HG02642 (cell line): ENCODE measurements at regions not wholly inside any gene's neighbourhood (a gene's known extent, or its start where the extent isn't known, plus 50 kb on each side); places are given as distances from the start of the nearest gene placed in this dataset.

Experiments
- ATAC-seq: cut with Tn5 transposase; IDR thresholded peaks from one replicate; pipeline ENCODE4 v1.9.1; 2021; ENCODE audit warnings: mild to moderate bottlenecking; ENCODE audit not compliant: unreplicated experiment, poor library complexity

- ATAC-seq, result no peak
These were observed 338.4 kb upstream of the TRPC7 start for GRCh38 chr5:136703706-136704105.

DNA sequence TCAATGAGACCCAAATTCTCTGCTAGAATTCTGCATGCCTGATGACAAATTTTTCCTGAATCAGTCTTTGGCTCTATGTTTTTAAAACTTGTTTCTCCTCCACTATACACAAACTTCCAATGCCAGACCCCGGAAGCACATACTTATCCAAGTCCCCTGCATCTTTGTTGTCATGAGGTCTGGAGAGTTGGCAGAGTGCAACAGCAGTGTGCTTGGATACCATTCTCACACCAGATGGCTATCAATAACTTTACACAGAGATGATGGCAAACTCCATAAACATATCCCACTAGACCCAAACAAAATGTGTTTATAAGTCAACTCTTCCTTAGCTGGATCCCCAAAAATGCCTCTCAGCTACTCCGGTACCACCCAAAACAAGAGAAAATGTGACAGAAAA lies 337.7 kb upstream of the TRPC7 start:
- no peak for ATAC-seq

DNA sequence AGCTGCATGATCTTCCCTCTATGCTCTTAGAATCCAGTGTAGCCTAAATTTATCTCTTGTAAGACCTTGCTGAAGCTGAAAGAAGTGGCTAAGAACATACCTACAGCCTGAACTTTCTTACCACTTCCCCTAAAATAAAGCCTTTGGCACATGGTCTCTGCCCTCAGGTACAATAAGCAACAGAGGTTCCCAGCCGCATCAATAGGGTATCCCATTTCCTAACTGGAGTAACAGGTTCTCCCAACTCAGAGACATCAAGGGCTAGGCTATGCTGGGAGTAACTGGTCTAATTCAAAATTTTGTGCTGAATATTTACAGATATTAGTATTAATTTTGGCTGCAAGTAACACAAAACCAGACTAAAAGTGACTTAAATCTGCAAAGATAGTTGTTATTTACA lies 335.8 kb upstream of the TRPC7 start:
- ATAC-seq, result no peak

DNA sequence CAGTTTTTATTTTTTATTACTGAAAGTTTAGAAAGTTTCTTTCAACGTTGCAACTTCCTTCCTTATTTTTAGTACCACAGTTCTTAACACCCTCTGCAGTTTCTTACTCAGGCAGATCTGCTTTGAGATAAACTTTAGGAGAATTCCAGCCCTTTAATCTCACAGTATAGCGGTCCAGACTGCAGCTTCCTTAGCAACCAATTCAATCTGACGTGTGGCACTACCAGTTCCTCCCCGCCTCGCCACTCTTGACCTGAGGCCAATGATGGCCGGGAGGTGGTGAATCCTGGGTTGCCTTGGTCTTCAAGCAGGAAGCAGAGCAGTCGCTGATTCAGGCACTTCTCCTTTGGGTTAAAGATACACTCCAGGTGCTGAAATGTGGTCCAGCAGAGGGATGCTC lies 334.3 kb upstream of the TRPC7 start:
- no peak for ATAC-seq

GRCh38 chr5:136698970-136699369 lies 333.6 kb upstream of the TRPC7 start:
- ATAC-seq, result no peak

DNA sequence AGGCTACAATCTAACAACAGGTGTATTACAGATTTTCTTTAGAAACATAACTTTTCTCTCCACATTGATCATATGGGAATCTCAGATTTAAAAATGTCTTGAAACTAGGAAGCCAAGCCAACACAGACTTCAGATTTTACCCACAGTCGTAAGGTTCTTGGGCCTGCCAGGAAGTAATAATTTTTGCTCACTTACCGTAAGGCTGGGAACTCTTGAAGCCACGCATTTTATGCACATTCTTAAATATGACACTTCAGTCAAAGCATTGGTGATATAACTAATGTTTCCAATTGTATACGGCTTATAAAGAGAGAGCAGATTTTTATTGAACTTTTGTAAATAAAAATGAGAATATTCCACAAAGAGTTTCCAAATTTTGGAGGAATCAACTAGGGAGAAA lies 328.9 kb upstream of the TRPC7 start:
- ATAC-seq, result no peak

- ATAC-seq, result no peak
These were observed 324.2 kb upstream of the TRPC7 start for GRCh38 chr5:136689552-136689951.

DNA sequence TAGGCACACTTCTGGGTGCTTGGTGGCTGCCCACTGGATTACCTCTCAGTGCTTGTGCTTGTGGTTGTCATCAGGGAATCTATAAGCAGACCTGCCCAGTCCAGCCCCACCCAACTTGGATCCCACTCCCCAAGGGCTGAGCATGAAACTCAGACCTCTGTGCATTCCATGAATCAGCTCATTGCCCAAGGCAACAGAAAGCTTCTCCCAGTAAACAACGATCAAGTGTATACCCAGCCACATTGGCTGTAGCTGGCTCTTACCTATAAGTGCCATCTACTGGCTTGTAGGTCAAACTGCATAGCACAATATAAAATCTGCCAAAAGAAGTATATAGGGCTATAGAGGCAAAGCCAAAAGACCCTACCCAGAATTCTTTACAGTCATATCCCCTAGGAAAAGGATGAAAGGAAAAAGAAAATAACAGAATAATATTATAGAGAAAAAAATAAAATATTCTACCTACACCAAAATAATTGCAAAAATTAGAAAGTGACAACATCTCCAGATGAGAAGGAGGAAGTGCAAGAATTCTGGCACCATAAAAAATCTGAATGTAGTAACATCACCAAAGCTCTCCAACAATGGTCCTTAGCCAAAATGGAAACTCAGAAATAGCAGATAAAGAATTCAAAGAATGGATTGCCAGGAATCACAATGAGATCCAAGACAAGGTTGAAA lies 321.0 kb upstream of the TRPC7 start:
- no peak for ATAC-seq

DNA sequence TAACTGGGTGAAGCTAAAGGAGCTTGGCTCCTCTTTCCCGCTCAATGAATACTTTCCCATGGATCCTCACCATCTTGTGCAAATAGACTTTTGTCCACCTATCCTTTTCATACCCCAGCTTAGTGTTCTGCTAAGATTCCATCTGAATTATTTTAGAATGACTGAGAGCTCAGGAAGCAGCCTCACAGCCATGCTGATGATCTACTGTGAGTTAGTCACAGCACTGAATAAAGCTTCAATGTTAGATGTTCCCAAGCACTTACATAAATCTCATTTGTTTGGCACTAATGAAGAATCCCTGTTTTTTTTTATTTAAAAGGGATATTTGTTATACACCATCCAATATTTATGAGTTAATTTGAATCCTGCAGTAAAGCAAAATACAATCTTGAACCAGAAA lies 317.6 kb upstream of the TRPC7 start:
- ATAC-seq, result no peak

GRCh38 chr5:136679233-136679632 lies 313.9 kb upstream of the TRPC7 start:
- no peak for ATAC-seq

DNA sequence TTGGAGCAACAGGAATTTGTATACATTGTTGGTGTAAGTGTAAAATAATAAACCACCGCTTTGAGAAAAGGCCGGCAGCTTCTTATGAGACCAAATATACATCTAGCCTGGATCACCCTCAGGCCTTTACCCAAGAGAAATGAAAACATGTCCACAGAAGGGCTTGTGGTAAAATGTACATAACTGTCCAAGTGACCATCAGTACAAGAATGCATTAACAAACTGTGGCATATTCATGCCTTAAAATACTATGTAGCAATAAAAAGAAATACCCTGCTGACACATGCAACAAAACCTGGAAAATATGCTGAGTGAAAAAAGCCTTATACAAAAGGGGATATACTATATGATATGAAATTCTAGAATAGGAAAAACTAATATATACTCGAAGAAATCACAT lies 311.9 kb upstream of the TRPC7 start:
- no peak for ATAC-seq

DNA sequence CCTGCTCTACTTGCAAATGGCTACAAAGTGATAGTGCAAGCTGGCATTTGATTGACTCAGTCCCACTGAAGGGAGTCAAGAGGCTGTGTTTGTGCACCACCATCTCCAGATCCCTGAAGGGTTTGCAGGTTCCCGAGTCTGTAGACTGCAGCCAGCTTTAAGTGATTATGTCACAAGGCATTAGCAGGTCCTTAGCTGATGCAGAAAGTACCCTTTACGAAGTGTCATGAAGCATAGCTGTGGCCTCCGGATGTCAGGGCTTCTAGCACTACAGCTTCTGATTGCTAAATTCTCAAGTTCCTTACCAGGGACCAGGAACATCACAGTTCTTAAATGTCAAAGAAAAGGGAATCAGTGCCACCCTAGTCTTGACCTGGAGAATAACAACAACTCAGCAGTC lies 311.3 kb upstream of the TRPC7 start:
- ATAC-seq, result no peak

GRCh38 chr5:136675769-136676168 lies 310.4 kb upstream of the TRPC7 start:
- no peak for ATAC-seq

DNA sequence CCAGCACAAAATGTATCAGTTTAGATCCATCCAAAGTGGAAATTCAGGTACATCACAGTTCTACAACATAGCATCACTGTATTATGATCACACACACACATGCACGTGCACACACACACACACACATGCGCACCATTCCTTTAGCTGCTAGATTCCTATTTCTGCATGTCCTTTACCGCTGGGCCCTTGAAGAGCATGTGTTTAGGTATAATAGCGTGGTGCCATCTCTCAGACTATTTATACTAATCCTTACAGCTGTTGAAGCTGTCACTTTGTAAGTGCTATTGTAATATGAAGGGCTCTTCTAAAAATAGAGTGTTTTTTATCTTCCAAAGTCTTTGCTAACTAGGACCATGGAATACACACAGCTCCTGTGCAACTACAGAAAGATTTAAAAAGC lies 308.8 kb upstream of the TRPC7 start:
- no peak for ATAC-seq

- no peak for ATAC-seq
These were observed 302.4 kb upstream of the TRPC7 start for GRCh38 chr5:136667789-136668188.

DNA sequence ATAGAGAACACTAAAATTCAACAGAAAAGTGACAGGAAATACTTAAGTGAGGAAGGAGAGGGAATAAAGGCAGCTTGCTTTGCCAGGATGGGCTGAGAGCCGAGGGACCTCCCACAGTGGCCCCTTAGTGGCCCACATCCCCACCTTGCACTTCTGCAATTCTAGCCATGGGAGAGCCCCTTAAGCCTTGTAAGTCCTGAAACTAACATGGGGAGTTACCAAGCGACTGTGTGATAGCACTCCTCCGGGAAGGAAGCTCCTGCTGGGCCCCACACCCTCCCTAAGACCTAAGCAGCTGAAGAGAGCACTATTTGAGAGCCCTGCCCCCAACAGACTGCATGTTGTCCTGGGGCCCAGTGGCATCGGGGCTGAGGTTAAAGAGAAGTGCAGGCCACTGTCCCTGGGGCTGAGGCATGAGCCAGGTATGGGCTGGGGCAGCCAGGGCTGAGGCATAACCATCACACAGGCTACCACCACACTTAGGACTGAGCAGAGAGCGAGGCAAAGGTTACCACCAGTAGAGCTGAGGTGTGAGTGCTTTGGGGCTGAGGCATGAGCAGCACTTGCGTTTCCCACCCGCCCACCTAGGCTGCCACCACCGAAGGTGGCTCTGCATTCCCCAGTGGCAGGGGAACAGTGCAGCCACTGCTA lies 301.8 kb upstream of the TRPC7 start:
- ATAC-seq, result no peak

DNA sequence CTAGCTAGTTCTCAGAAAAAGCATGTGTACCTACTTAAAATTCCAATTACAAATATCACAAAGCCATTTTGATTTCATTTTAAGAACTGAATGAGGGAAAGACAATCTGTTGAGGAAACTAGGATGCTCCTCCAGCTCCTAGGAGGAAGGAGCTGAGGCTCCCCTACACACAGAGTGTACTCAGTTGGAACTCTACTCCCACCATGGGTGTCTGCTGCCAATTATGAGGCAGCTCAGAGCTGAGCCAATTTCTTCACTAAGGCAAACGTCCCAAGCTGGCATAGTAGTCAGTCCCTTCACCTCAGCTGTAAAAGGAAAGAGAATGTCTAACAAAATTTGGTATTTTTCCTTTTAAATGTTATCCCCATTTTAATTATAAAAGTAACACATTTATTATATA lies 300.0 kb upstream of the TRPC7 start:
- no peak for ATAC-seq

GRCh38 chr5:136661026-136661425 lies 295.7 kb upstream of the TRPC7 start:
- ATAC-seq, result no peak

DNA sequence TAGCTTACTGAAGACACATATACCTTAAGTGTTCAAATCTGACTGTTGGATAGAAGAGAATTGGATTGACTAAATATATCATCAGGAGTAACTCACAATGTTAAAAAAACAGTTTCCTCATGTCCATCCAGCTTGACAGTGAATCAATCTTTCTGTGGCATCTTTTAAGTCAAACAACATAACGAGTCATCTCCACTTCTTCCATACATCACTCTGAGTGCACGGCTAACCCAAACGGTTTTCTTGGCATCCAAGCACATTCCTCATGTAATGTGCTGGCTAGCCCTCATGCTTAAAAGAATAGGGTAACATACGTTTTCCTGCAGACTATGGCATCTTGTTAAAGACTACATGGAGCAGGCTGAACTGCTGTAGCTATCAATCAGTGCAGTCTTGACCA lies 291.5 kb upstream of the TRPC7 start:
- no peak for ATAC-seq

GRCh38 chr5:136655468-136655867 lies 290.1 kb upstream of the TRPC7 start:
- ATAC-seq, result no peak

- ATAC-seq, result no peak
These were observed 281.6 kb upstream of the TRPC7 start for GRCh38 chr5:136646915-136647314.

GRCh38 chr5:136642976-136643375 lies 277.6 kb upstream of the TRPC7 start:
- no peak for ATAC-seq
